ENCODE measurements at regions not wholly inside any gene's neighbourhood (a gene's known extent, or its start where the extent isn't known, plus 50 kb on each side); places are given as distances from the start of the nearest gene placed in this dataset.

DNA sequence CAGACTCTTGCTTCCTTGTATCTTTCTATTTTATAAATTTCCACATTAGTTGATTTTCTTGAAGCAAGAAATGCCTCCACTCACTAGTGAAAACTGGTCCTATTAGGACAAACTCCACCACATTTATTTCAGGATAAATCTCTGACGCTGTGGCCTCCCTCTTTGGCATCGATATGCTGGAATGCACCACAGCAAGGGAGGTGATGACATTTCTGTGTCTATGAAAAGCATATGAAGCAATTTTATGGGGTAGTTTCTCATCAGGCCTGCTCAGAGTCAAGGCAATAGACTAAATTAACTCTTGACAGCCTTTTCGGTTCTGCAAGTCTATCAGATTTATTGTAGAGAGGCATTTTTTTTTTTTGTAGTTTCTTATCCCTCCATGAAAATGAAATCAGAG, 304.4 kb downstream of the ZEB1 start:
- no peak for TF ChIP-seq FOXA1 (IDR thresholded peaks at IDR 0.05)
- no peak for TF ChIP-seq ELF4 (IDR thresholded peaks at IDR 0.05)
- TF ChIP-seq, protein P1, sequence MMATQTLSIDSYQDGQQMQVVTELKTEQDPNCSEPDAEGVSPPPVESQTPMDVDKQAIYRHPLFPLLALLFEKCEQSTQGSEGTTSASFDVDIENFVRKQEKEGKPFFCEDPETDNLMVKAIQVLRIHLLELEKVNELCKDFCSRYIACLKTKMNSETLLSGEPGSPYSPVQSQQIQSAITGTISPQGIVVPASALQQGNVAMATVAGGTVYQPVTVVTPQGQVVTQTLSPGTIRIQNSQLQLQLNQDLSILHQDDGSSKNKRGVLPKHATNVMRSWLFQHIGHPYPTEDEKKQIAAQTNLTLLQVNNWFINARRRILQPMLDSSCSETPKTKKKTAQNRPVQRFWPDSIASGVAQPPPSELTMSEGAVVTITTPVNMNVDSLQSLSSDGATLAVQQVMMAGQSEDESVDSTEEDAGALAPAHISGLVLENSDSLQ (IDR thresholded peaks at IDR 0.05) = no peak
- TF ChIP-seq TARDBP (IDR thresholded peaks at IDR 0.05) = no peak
- TF ChIP-seq SUZ12 (IDR thresholded peaks at IDR 0.05) = no peak
- no peak for TF ChIP-seq LEF1 (IDR thresholded peaks at IDR 0.05; ENCODE audit: borderline replicate concordance)
- no peak for TF ChIP-seq FOXK2 (IDR thresholded peaks at IDR 0.05)
- TF ChIP-seq ZNF384 (IDR thresholded peaks at IDR 0.05) = no peak
- no peak for TF ChIP-seq FOXM1 (IDR thresholded peaks at IDR 0.05; ENCODE audit: borderline replicate concordance)
- TF ChIP-seq SP1 (IDR thresholded peaks at IDR 0.05) = no peak
- no peak for TF ChIP-seq BHLHE40 (IDR thresholded peaks at IDR 0.05; ENCODE audit: borderline replicate concordance)
- no peak for TF ChIP-seq HDGF (IDR thresholded peaks at IDR 0.05; ENCODE audit: borderline replicate concordance)
